HG02642 (cell line): ENCODE measurements at regions not wholly inside any gene's neighbourhood (a gene's known extent, or its start where the extent isn't known, plus 50 kb on each side); places are given as distances from the start of the nearest gene placed in this dataset.
"Not testable (repeated sequence)": the region's sequence is repeated elsewhere in the genome, so short reads cannot be mapped to it uniquely, and the experiment has no call there.

ENCODE experiments used
- ATAC-seq: cut with Tn5 transposase; IDR thresholded peaks from one replicate; pipeline ENCODE4 v1.9.1; 2021; ENCODE audit warnings: mild to moderate bottlenecking; ENCODE audit not compliant: unreplicated experiment, poor library complexity

GRCh38 chr5:29186380-29186779 is 2007.1 kb upstream of the CDH6 start:
- ATAC-seq = not testable (repeated sequence)

DNA sequence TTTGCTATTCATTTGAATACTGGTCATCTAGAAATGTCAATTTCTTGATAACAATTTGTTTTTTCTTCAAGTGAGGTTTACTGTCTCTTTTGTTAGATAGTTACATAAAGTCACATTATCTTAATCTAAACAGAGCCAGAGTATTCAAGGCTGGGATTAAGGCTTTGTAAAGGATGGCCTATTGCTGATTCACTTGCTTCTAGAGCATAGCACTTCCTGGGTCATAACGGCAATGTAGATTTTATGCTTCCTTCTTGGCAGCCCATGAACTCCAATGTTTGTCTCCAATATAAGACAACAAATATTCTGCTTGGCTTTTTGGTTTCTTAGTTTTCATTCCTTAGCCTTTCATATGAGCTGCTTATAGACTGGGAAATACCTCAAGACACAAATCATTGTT is 2007.9 kb upstream of the CDH6 start:
- no peak for ATAC-seq

- ATAC-seq = no peak
Observed at GRCh38 chr5:29175774-29176173, 2017.7 kb upstream of the CDH6 start.

DNA sequence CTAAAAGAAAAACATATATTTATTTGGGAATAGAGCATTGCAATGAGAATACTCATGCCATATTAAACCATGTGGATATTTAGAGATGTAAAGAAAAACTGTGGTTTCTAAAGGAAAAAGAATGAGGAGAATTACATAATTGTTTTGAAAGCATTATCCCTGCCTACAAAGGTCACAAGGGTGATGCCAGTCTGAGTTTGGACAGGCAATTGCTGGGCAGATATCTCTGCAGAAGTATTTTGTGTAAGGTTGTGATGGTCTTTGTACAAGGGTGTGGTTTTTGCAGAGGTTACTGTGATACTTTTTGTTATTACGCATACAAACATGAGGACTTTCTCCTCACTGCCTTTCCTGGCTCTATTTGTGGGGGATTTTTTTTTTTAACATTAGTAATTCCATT is 2022.9 kb upstream of the CDH6 start:
- ATAC-seq = no peak

DNA sequence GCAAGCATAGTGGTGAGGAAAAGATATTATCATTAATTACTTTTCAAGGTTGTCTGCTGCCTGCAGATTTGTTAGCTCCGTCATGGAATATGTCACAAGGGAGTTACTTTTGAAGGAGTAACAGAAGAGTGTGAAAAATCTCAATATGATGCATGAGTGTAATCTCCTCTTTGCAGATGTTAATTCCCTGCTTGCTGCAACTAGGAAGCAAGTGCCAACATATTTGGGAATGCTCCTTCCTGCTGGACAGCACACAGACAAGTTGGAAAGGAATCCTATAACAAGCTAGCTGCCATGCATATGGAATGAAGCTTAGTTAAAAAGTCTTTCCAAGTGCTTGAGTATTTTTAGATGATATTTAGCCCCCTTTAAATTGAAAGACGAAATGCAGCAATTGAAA is 2023.6 kb upstream of the CDH6 start:
- ATAC-seq = no peak

DNA sequence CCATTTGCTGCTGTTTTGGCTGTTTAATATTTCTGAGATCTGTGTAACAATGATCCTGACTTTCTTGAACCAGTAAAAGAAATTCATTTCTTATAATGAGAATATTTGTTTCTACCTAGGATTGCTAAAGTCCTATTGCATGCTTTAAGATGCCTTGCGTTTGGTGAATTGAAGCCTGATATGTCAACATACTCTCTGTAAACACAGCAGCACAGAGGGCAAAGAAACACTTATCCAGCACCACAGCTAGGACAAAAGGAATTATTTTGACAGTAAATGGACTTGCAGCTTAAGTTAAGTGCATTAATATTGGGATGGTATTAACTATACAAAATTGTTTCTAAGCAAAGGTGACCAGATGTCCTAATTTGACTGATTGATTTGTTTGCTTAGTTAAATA is 2031.2 kb upstream of the CDH6 start:
- ATAC-seq = no peak

DNA sequence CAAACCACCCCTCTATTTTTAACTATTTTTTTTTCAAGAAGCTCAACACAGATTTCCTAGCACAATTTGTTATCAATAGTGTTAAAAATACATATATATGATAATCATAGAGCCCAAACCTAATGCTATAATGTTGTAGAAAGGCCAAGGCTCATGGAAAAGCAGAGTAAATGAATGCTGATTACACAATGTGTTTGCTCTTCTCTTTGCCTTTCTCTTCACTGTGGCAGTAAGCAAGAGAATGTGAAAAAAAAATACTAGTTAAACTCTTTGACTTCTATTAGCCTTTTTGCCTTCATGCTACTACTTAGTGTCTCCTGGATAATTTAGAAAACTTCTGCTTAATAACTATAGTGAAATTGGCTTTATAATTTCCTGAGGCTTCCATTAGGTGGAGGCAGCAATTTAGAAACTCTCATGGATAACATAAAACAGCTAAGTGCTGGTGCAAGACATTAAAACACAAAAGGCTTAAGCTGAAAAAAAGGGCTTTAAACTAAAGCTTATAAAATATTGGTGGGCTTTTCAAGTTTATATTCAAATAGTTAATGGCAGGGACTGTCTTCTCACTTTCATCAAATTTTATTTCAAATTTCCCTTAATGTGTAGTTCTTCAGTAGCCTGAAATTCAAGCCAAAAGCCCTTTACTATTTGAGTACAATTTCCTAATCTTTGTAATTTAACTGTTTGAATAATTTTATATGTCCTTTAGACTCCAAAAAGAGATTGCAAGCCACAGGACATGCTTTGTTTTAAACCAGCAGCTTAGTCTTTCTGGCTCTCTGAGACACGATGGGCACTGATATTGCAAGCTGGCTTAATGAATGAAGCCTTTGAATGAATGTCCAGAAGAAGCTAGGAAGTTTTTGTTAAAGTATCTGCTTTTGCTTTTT is 2031.8 kb upstream of the CDH6 start:
- ATAC-seq = no peak

DNA sequence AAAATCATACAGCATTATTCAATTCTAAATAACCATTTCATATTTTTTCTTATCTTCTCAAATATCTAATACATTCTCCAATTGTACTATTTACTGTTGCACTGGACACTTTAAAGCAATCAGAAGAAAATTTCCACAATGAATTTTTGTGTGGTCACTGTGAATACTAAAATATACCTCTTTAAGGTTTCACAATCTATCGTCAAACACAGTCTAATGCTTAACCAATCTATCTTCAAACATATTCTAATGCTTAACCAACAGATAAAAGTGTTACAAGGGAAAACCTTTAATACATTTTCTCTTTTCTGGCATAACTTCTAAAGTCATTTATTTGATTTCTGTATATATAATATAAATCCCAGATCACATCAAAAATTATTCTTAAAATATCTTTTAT is 2035.5 kb upstream of the CDH6 start:
- ATAC-seq = no peak

DNA sequence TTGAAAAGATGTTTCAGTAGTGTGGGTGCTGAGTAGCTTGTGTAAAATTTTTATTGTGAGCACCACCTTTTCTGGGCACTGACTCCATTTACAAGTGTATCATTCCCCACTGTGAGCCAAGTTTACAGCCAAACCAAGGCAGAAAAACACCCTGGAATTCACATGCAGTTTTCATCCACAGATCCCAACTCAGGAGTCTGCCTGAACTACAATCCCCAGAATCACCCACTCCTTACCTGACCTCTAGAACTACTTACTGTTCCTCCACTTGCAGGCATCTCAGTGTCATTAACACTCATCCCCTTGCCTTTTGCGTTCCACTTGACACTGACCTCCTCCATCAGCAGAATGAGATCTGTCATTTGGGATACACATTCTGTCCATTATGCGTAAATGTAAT is 2042.6 kb upstream of the CDH6 start:
- ATAC-seq = no peak

DNA sequence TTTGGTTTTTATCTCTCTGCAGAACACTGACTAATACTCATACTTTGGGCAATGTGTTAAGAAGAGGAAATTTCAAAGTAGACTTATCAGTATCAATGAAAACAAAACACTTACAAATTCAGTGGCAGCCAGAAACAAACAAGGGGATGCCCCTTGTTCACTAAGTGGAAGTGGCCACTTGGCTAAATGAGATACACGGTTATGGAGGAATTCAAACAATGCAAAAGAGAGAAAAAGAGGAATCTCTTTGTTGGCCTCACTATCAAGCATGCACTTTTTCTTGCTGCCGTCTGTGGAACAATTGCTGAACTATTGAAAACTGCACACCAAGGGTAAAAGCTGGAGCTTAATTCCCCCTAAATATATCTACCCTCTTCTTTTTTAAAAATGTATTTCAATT is 2044.9 kb upstream of the CDH6 start:
- no peak for ATAC-seq

DNA sequence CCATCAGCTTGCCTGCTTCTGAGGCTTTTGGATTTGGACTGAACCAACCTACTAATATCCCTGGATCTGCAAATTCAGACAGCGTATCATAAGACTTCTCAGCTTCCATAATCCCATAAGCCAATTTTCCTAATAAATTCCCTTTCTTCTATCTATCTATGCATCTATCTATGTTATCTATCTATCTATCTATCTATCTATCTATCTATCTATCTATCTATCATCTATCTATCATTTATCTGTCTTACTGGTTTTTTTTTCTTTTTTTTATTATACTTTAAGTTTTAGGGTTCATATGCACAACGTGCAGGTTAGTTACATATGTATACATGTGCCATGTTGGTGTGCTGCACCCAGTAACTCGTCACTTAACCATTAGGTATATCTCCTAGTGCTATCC is 2045.4 kb upstream of the CDH6 start:
- ATAC-seq = no peak

DNA sequence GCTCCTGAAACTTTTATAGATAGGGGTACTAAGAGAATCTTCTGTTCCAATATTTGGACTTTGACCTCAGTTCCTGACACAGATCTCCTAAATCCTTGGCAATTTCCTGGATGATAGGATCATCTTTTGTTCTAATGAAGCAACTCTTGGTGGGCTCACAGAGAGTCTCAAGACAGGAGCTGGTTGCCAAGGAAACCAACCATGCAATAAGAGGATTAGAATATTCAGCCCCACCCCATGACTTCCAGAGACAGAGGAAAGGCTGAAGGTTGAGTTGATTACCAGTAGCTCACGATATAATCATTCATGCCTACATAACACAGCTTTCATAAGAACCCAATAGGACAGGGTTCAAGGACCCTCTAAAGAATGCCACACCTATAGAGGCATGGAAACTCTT is 2050.2 kb upstream of the CDH6 start:
- ATAC-seq = no peak

DNA sequence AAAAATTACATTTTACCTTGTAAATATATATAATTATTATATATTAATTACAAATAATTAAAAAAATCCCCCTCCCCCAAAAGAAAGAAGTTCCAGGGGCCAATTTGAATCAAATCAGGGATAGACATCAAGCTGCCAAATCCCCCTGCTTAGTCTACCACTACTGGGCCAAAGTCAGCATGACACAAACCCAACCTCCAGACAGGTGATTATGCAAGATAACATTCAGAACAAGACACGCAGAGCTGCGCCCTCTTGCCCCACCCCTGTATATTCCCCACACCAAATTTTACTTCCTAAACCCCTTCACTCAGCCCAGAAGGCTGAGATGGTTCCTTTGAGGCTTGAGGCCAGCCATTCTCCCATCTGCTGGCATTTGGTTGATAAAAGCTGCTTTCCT is 2059.1 kb upstream of the CDH6 start:
- no peak for ATAC-seq

DNA sequence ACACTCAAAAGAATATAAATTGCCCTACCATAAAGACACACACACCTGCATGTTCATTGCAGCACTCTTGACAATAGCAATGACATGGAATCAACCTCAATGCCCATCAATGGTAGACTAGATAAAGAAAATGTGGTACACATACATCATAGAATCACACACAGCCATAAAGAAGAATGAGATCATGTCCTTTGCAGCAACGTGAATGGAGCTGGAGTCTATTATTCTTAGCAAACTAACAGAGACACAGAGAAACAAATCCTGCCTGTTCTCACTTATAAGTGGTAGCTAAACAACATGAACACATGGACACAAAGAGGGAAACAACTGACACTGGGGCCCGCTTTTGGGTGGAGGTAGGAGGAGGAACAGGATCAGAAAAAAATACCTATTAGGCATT is 2062.2 kb upstream of the CDH6 start:
- ATAC-seq = no peak

- no peak for ATAC-seq
Observed at GRCh38 chr5:29130786-29131185, 2062.7 kb upstream of the CDH6 start.

- ATAC-seq = not testable (repeated sequence)
Observed at GRCh38 chr5:29127524-29128156, 2065.8 kb upstream of the CDH6 start.

- not testable (repeated sequence) for ATAC-seq
Observed at GRCh38 chr5:29126462-29126861, 2067.0 kb upstream of the CDH6 start.

- ATAC-seq = no peak
Observed at GRCh38 chr5:29122306-29122705, 2071.2 kb upstream of the CDH6 start.

DNA sequence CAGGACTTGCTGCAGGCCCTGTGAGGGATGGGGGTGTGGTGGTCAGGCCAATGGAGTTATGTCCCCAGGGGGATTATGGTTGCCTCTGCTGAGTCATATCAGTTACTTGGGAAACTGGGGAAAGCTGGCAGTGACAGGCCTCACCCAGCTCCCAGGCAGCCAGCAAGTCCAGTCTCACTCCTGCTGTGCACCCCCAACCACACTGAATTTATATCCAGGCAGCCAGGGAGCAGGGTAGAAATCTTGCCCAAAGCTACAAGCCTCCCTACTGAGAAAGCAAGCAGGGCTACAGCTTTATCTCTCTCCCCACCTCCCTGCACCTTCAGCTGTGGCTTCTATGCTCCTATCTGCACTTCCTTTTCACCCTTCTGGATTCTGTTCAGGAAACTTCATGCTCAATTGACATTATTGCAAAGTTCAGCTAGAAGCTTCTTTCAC is 2076.0 kb upstream of the CDH9 start:
- no peak for ATAC-seq

GRCh38 chr5:29113516-29113915 is 2075.1 kb upstream of the CDH9 start:
- no peak for ATAC-seq

DNA sequence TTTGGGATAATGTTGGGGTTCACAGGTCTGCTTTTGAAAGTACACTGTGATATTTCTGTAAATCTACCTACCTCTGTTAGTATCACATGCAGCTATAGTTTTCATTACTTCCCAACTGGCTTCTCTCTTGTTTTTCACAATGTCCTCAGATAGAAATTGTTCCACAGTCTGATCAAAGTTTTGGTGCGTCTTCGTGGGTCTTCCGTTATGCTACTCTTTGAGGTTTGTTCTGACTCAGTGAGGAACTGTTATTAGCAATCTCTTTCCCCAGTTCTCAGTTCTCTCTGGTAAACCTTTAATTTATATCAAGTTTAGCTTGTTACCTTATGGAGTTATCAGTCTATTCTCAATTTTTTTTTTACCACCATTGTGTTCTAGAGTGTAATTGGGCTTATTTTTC is 2061.2 kb upstream of the CDH9 start:
- ATAC-seq = no peak

- ATAC-seq = no peak
Observed at GRCh38 chr5:29089591-29090130, 2051.3 kb upstream of the CDH9 start.
